ENCODE measurements at regions not wholly inside any gene's neighbourhood (a gene's known extent, or its start where the extent isn't known, plus 50 kb on each side); places are given as distances from the start of the nearest gene placed in this dataset.
"Not testable (repeated sequence)": the region's sequence is repeated elsewhere in the genome, so short reads cannot be mapped to it uniquely, and the experiment has no call there.

DNA sequence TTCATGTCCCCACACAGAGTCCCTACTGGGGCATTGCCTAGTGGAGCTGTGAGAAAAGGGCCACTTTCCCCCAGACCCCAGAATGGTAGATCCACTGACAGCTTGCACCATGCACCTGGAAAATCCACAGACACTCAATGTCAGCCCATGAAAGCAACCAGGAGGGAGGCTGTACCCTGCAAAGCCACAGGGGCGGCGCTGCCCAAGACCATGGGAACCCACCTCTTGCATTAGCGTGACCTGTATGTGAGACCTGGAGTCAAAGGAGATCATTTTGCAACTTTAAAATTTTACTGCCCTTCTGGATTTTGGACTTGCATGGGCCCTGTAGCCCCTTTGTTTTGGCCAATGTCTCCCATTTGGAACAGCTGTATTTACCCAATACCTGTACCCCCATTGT, 236.5 kb upstream of the IRS4 start:
- not testable (repeated sequence) for H3K4me3 ChIP-seq, H3K36me3 ChIP-seq, H3K27me3 ChIP-seq, H3K9me3 ChIP-seq, DNase-seq

DNA sequence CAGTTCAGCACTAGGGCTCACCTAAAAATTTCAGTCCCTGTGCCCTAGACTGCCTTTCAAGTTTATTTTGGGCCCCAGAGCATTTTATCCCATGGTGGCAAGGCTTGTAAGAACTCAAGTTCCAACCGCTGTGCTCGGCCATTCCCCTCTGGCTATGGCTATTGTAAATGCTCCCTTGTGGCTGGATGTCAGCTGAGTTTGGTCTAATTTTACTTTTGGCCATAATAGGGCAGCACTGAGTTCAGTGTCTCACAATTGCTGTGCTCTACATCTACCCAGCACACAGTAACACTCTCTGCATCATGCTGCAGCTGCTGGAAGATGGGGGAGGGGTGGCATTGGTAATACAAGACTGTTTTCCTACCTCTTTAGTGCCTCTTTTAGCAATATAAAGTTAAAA, 210.8 kb upstream of the IRS4 start:
- Histone ChIP-seq H3K9me3 (no peaks in the 10 kb centered on the region), H3K36me3 (no peaks in the 10 kb centered on the region), H3K27me3 (no peaks in the 10 kb centered on the region), H3K4me3 (no peak overlapping the region)
- no peak for DNase-seq

DNA sequence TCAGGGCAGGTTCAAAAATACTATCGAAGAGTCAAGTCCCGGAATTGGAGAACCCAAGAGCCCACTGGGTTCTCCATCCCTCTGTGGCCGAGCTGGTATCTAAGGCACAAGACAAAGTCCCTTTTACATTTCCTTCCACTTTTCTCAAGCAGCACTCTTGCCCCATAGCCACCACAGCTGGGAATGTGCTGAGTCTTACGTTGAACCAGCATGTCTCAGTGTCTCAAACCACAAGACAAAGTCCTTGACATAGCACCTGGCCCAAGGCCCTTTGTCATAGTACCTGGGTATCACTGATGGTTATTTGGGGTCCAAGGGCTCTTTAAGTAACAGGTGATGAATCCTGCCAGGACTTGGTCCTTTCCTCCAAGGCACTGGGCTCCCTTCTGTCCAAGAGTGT, 210.2 kb upstream of the IRS4 start:
- Histone ChIP-seq H3K27me3 (no peaks in the 10 kb centered on the region), H3K36me3 (no peaks in the 10 kb centered on the region), H3K4me3 (no peak overlapping the region), H3K9me3 (no peaks in the 10 kb centered on the region)
- DNase-seq: no peak

DNA sequence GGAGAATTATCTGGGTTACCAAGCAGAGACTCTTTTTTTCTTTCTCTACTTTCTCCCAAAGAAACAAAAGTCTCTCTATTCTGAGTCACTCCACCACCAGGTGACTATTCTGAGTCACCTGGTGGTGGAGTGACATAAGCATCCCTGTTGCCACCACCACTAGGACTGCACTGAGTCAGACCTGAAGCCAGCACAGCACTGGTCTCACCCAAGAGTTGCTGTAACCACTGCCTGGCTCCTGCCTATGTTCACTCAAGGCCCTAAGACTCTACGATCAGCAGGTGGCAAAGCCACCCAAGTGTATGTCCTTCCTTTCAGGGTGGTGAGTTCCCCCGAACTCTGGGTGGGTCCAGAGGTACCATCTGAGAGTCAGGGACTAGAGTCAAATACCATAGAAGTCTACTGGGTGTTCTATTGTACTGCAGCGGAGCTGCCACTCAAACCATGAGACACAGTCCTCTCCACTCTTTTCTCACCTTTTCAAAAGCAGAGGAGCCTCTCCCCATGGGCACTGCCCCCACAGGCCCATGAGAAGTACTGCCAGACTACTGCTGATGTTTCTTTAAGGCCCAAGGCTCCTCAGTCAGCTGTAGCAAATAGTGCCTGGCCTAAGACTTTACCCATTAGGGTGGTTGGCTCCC, 209.6 kb upstream of the IRS4 start:
- Histone ChIP-seq H3K9me3 (no peaks in the 10 kb centered on the region), H3K4me3 (no peak overlapping the region), H3K27me3 (no peaks in the 10 kb centered on the region), H3K36me3 (no peaks in the 10 kb centered on the region)
- no peak for DNase-seq

DNA sequence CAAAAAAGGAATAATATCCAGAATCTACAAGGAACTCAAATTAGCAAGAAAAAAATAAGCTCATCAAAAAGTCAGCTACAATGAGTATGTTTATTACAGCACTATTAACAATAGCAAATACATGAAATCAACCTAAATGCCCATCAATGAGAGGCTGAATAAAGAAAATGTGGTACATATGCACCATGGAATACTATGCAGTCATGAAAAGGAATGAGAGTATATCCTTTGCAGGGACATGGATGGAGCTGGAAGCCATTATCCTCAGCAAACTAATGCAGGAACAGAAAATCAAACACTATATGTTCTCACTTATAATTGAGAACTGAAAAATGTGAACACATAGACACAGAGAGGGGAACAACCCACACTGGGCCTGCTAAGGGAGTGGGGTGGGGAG, 178.4 kb upstream of the IRS4 start:
- Histone ChIP-seq H3K9me3 (no peaks in the 10 kb centered on the region), H3K4me3 (no peak overlapping the region), H3K36me3 (no peaks in the 10 kb centered on the region), H3K27me3 (no peaks in the 10 kb centered on the region)
- no peak for DNase-seq

DNA sequence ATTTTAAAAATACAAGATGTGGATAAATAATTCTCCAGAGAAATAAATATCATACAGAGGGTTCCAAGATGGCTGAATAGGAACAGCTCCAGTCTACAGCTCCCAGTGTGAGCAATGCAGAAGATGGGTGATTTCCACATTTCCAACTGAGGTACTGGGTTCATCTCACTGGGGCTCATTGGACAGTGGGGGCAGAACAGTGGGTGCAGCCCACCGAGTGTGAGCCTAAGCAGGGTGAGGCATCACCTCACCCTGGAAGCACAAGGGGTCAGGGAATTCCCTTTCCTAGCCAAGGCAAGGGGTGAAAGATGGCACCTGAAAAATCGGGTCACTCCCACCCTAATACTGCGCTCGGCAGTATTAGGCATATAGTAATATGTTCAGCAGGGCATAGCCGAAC, 167.5 kb upstream of the IRS4 start:
- not testable (repeated sequence) for H3K9me3 ChIP-seq

DNA sequence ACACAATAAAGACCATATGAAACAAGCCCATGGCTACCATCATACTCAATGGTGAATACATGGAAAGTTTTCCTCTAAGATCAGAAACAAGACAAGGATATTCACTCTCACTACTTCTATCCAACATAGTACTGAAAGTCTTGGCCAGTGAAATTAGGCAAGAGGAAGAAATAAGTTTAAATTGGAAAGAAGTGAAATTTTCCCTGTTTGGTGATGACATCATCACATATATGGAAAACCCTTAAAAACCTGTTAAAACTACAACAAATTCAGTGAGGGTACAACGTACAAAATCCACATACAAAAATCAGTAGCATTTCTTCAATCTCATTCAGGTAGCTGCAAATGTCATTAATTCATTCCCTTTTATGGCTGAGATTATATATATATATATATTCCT, 164.0 kb upstream of the IRS4 start:
- Histone ChIP-seq H3K4me3 (no peak overlapping the region), H3K9me3 (no peaks in the 10 kb centered on the region), H3K36me3 (no peaks in the 10 kb centered on the region), H3K27me3 (no peaks in the 10 kb centered on the region)
- no peak for DNase-seq

More for the DNA sequence above, 167.5 kb upstream of the IRS4 start:
- not testable (repeated sequence) for DNase-seq, H3K4me3 ChIP-seq, H3K27me3 ChIP-seq, H3K36me3 ChIP-seq

DNA sequence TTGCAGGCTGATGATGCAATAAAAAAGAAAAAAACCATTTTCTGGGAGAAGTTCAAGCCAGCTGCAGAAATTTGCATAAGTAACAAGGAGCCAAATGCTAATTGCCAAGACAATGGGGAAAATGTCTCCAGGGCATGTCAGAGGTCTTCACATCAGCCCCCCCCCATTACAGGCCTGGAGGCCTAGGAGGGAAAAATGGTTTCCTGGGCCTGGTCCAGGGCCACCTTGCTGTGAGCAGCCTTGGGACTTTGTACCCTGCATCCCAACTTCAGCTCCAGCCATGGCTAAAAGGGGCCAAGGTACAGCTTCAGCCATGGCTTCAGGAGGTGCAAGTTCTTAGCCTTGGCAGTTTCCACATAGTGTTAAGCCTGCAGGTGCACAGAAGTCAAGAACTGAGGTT, 160.0 kb upstream of the IRS4 start:
- H3K36me3 ChIP-seq, H3K4me3 ChIP-seq, H3K27me3 ChIP-seq, H3K9me3 ChIP-seq, DNase-seq: not testable (repeated sequence)

DNA sequence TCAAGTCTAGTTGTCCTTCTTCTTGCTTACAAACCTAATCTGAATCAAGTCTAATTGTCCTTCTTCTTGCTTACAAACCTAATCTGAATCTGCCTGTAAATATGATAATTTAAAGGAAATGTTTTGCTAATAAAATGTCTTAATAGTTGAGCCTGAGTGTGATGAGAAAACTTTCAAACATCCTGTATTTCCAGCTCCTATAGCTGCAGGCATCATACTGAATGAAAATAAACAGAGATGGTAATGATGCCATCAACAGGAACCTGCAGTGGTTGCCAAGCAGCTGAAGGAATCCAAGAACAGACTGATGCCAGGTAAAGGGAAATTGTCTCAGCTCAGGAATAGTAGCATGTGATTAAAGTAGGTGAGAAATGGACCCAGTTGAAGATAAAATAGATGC, 156.1 kb upstream of the IRS4 start:
- no peaks in the 10 kb centered on the region for H3K9me3 ChIP-seq
- H3K4me3 ChIP-seq: no peak overlapping the region
- no peak for DNase-seq
- no peaks in the 10 kb centered on the region for H3K36me3 ChIP-seq
- H3K27me3 ChIP-seq: no peaks in the 10 kb centered on the region

DNA sequence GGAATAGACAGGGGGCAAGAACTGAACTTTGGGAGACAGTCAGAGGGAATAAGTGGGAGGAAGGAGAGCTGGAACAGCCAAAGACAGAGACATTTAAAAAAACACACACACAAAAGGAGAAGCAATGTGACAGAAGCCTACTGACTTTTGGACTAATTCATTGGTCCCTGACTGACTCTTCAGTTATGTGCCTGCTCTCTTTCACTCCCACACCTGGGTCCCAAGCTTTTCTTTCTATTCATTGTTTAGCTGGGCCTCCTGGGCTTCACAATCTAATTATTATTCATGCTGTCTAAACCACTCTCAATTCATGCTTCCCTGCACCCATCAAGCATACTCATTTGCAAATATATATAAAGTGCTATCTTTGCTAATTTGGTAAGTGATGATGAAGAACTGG, 139.2 kb upstream of the IRS4 start:
- Histone ChIP-seq H3K9me3 (no peaks in the 10 kb centered on the region), H3K4me3 (no peak overlapping the region), H3K27me3 (no peaks in the 10 kb centered on the region), H3K36me3 (no peaks in the 10 kb centered on the region)
- no peak for DNase-seq

DNA sequence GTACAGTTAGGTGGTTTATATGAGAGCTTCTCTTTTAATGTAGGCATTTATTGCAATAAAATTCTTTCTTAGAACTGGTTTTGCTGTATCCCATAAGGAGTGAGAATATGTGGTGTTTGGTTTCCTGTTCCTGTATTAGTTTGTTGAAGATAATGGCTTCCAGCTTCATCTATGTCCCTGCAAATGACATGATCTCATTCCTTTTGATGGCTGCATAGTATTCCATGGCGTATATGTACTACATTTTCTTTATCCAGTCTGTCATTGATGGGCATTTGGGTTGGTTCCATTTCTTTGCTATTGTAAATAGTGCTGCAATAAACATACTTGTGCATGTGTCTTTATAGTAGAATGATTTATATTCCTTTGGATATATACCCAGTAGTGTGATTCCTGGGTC, 106.7 kb upstream of the IRS4 start:
- H3K27me3 ChIP-seq, H3K9me3 ChIP-seq, H3K4me3 ChIP-seq, DNase-seq, H3K36me3 ChIP-seq: not testable (repeated sequence)

DNA sequence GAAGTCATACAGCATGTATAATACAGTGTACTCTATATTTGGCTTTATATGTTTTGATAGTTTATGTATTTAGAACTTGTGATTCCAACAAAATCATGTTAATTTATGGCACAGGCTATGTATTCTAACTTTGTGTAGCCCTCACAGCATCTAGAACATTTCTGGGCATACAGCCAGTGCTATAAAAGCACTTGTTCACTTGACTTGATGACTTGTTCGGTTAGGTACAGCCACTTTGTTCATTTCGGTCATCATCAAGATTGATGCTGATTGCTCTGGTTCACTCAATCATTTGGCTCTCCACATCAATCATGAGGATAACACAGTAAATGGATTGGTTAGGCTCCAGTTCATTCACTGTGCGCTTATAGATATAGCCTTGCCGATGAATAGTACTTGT, 97.6 kb upstream of the IRS4 start:
- H3K9me3 ChIP-seq: no peaks in the 10 kb centered on the region
- no peak overlapping the region for H3K4me3 ChIP-seq
- DNase-seq: no peak
- H3K36me3 ChIP-seq: no peaks in the 10 kb centered on the region
- no peaks in the 10 kb centered on the region for H3K27me3 ChIP-seq

DNA sequence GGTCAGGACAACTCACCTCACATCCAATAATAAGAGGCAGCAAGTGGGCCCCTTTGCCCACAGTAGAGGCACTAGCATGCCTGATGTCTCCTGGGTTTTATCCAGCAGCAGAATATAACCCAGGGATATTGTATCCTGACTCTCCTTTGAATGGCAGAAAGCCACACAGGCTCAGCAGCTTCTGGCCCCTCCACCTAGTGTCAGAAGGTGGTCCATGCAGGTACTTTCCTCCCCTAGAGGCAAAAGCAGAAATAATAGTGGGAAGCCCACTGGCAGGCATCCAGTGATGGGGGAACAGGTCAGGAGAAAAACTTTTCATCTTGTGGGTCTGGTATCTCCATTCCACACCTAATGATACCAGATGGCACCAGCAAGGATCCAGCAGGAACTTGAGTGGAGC, 75.5 kb upstream of the IRS4 start:
- Histone ChIP-seq H3K27me3 (no peaks in the 10 kb centered on the region), H3K36me3 (no peaks in the 10 kb centered on the region), H3K4me3 (no peak overlapping the region), H3K9me3 (no peaks in the 10 kb centered on the region)
- no peak for DNase-seq

DNA sequence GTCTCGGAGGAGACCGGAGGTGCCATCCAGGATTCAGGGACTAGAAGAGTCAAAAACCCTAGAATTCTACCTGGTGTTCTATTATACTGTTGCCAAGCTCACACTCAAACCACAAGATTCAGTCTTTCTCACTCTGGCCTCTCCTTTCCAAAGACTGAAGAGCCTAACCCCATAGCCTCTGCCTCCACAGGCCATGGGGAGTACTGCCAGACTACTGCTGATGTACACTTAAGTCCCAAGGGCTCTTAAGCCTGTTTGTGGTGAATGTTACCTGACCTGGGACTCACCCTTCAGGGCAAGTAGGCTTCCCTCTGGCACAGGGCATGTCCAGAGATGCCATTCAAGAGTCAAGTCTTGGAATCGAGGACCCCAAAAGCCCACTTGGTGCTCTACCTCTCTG, 58.9 kb upstream of the IRS4 start:
- H3K27me3 ChIP-seq: no peaks in the 10 kb centered on the region
- no peaks in the 10 kb centered on the region for H3K36me3 ChIP-seq
- no peak overlapping the region for H3K4me3 ChIP-seq
- H3K9me3 ChIP-seq: no peaks in the 10 kb centered on the region
- DNase-seq: no peak

Measured in MG63 (cell line).